Left colon (tissue), 2 donors: ENCODE measurements at regions not wholly inside any gene's neighbourhood (a gene's known extent, or its start where the extent isn't known, plus 50 kb on each side); places are given as distances from the start of the nearest gene placed in this dataset.
"Not testable (repeated sequence)": the region's sequence is repeated elsewhere in the genome, so short reads cannot be mapped to it uniquely, and the experiment has no call there.

Experiments used
- ATAC-seq: fragments of 200-7000 bp; cut with Tn5 transposase; one replicate; pipeline ENCODE4 v1.9.1; 2020; ENCODE audit warnings: mild to moderate bottlenecking, moderate library complexity
- DNase-seq, 2 donors: peaks; one replicate each; pipeline ENCODE4 v3.0.0-alpha.2; 2020
- intact Hi-C, 2 donors: fragments of 100-400 bp; cut with DNase I in 1 of 2; cut with micrococcal nuclease in 1 of 2; formaldehyde crosslinking; loops; one replicate each; pipeline versions ENCODE4 v1.11.2 to v1.14.0; 2022; cut with DNase I, micrococcal nuclease
- donor health status: DM: no; HTN: no; CAD: no.
- donor health status: DM: yes; HTN: yes; CAD: no.

GRCh38 chrX:12021698-12022097 is 116.6 kb upstream of the FRMPD4 start:
- ATAC-seq: no peak
- intact Hi-C loops: no loop called here

GRCh38 chrX:12026481-12026880 is 111.8 kb upstream of the FRMPD4 start:
- DNase-seq (no peak), ATAC-seq (no peak)

More at GRCh38 chrX:12021698-12022097, 116.6 kb upstream of the FRMPD4 start:
- DNase-seq: no peak

GRCh38 chrX:12032082-12032481 is 106.2 kb upstream of the FRMPD4 start:
- intact Hi-C loops: no loop called here
- ATAC-seq (no peak), DNase-seq (no peak)

More at GRCh38 chrX:12026481-12026880, 111.8 kb upstream of the FRMPD4 start:
- intact Hi-C loops: no loop called here

GRCh38 chrX:12034741-12035140 is 103.5 kb upstream of the FRMPD4 start:
- intact Hi-C loops: no loop called here
- no peak for DNase-seq
- no peak for ATAC-seq

GRCh38 chrX:12042615-12043014 is 95.7 kb upstream of the FRMPD4 start:
- intact Hi-C loops: no loop called here
- ATAC-seq (no peak), DNase-seq (no peak)

GRCh38 chrX:12052109-12052508 is 86.2 kb upstream of the FRMPD4 start:
- DNase-seq: no peak
- no peak for ATAC-seq
- intact Hi-C loops: no loop called here

GRCh38 chrX:12058087-12058486 is 80.2 kb upstream of the FRMPD4 start:
- ATAC-seq: no peak
- intact Hi-C loops: no loop called here
- no peak for DNase-seq

GRCh38 chrX:12060489-12061260 is 77.6 kb upstream of the FRMPD4 start:
- intact Hi-C loops: no loop called here
- ATAC-seq: no peak
- no peak for DNase-seq

- no peak for DNase-seq
Measured at GRCh38 chrX:12065251-12065650, 73.0 kb upstream of the FRMPD4 start.

GRCh38 chrX:12076046-12076445 is 62.2 kb upstream of the FRMPD4 start:
- DNase-seq (no peak), ATAC-seq (no peak)
- intact Hi-C loops: no loop called here

More at GRCh38 chrX:12065251-12065650, 73.0 kb upstream of the FRMPD4 start:
- intact Hi-C loops: no loop called here
- ATAC-seq: no peak

GRCh38 chrX:12080265-12080664 is 58.0 kb upstream of the FRMPD4 start:
- intact Hi-C loops: no loop called here
- no peak for ATAC-seq
- DNase-seq: no peak

GRCh38 chrX:12082959-12083358 is 55.3 kb upstream of the FRMPD4 start:
- ATAC-seq, DNase-seq, intact Hi-C loops: not testable (repeated sequence)
